H1 (cell line): ENCODE measurements at regions not wholly inside any gene's neighbourhood (a gene's known extent, or its start where the extent isn't known, plus 50 kb on each side); places are given as distances from the start of the nearest gene placed in this dataset.

Experiments
- CHD1 ChIP-seq: IDR thresholded peaks from 2 replicates; pipeline ENCODE4 v1.6.1; 2012; ENCODE audit warnings: low read depth, low read length, improper control_type of control experiment
- CREB1 ChIP-seq: IDR thresholded peaks from 2 replicates; pipeline ENCODE4 v1.6.1; 2012; ENCODE audit warnings: inconsistent platforms
- EP300 ChIP-seq, 2 experiments: IDR thresholded peaks; 1 replicate in 1 of 2; 2 replicates in 1 of 2; pipeline ENCODE4 v1.6.1; 2011 to 2012; ENCODE audit warnings: low read depth in 2 of 2, low read length in 2 of 2, mild to moderate bottlenecking in 2 of 2, borderline replicate concordance in 1 of 2, inconsistent platforms in 1 of 2, moderate library complexity in 1 of 2
- POLR2AphosphoS5 ChIP-seq: IDR thresholded peaks from 2 replicates; pipeline ENCODE4 v1.6.1; 2011; ENCODE audit warnings: low read depth, low read length
- RNF2 ChIP-seq: fragments of 200-900, 300-1000 bp; sonication (generic); IDR thresholded peaks from 2 replicates; pipeline ENCODE4 v1.7.1; 2016; ENCODE audit warnings: borderline replicate concordance, low read depth, mild to moderate bottlenecking, antibody characterized with exemption, low read length; ENCODE audit not compliant: poor library complexity, severe bottlenecking; ENCODE audit errors: missing control alignments
- TAF1 ChIP-seq: IDR thresholded peaks from 2 replicates; pipeline ENCODE4 v1.6.1; 2011; ENCODE audit warnings: mild to moderate bottlenecking, low read depth, low read length
- TAF7 ChIP-seq: optimal IDR thresholded peaks from 2 replicates; pipeline ENCODE3; 2011; ENCODE audit warnings: low read depth, mild to moderate bottlenecking, inconsistent platforms, low read length, moderate library complexity, borderline replicate concordance

DNA sequence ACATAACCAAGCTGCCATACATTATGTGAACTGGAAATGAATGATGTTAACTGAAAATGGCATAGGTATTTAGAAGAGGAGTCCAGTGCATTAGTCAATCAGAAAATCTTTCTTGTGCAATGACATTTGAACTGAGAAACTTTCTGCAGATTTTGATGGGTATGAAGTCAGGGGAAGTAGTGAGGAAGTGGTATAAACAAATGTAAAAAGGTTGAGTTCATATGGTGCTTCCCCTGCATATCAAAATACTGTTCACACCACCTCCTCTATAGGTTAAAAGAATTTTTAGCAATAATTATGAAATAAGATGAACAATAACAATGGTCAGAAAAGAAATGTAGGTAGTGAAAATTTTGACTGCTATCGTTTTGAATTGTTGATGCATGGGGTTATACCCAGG lies 800.0 kb downstream of the SLITRK6 start (continued):
- TF ChIP-seq RNF2 (no peak), TAF7 (no peak), POLR2AphosphoS5 (no peak), TAF1 (no peak), EP300 (IDR thresholded peaks at IDR 0.05; ENCODE audit: borderline replicate concordance in 1 of 2, low read depth in 2 of 2, low read length in 2 of 2) (no peak), CREB1 (no peak), CHD1 (no peak)
